H1 (cell line): ENCODE measurements at regions not wholly inside any gene's neighbourhood (a gene's known extent, or its start where the extent isn't known, plus 50 kb on each side); places are given as distances from the start of the nearest gene placed in this dataset.

Experiments
- HDAC2 ChIP-seq, 2 experiments: fragments of 300-600 bp in 1 of 2; sonication (generic) in 1 of 2; IDR thresholded peaks; 2 replicates each; pipeline ENCODE4 v1.6.1; 2011 to 2012; ENCODE audit warnings: low read depth in 2 of 2, low read length in 2 of 2, mild to moderate bottlenecking in 2 of 2, moderate library complexity in 2 of 2, borderline replicate concordance in 1 of 2, inconsistent platforms in 1 of 2
- JUND ChIP-seq: IDR thresholded peaks from 2 replicates; pipeline ENCODE4 v1.6.1; 2011; ENCODE audit warnings: mild to moderate bottlenecking, improper control_type of control experiment, low read length
- KDM5A ChIP-seq: fragments of 200-600 bp; IDR thresholded peaks from 2 replicates; pipeline ENCODE4 v1.7.1; 2012; ENCODE audit warnings: mild to moderate bottlenecking, low read length, inconsistent platforms, mixed read lengths
- RFX5 ChIP-seq: IDR thresholded peaks from 2 replicates; pipeline ENCODE4 v1.6.1; 2011; ENCODE audit warnings: low read depth, low read length, improper control_type of control experiment, borderline replicate concordance
- SP1 ChIP-seq: IDR thresholded peaks from 2 replicates; pipeline ENCODE4 v1.6.1; 2011; ENCODE audit warnings: low read depth, low read length
- TF ChIP-seq, protein P1 (sequence below): IDR thresholded peaks from 2 replicates; pipeline ENCODE4 v1.6.1; 2012; ENCODE audit warnings: low read length, inconsistent platforms

DNA sequence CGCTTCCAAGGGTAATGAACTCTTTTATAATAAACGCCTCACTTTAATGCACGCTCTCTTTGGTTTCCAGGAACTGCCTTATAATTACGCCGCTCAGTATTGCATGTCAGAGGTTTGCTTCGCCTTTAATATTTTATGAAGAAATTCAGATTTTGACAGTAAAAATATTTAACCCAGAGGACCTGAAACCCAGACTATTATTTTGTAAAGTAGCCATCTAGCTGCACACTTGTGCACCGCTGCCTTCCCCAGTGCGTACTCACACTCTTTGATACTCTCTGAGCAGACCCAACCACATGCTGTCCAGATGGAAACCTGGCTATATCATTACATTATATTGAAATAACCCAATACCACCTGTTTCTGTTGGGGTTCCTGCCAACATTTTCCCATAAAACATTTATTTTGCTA, 270.1 kb downstream of the C1D start (continued):
- TF ChIP-seq, protein P1, sequence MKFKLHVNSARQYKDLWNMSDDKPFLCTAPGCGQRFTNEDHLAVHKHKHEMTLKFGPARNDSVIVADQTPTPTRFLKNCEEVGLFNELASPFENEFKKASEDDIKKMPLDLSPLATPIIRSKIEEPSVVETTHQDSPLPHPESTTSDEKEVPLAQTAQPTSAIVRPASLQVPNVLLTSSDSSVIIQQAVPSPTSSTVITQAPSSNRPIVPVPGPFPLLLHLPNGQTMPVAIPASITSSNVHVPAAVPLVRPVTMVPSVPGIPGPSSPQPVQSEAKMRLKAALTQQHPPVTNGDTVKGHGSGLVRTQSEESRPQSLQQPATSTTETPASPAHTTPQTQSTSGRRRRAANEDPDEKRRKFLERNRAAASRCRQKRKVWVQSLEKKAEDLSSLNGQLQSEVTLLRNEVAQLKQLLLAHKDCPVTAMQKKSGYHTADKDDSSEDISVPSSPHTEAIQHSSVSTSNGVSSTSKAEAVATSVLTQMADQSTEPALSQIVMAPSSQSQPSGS: no peak
- TF ChIP-seq RFX5: no peak
- TF ChIP-seq KDM5A: no peak
- TF ChIP-seq SP1: no peak
- no peak for TF ChIP-seq JUND
- TF ChIP-seq HDAC2 (IDR thresholded peaks at IDR 0.05; ENCODE audit: borderline replicate concordance in 1 of 2, low read depth in 2 of 2, low read length in 2 of 2): no peak
